Kidney capillary endothelial cell (primary cell): ENCODE measurements at regions not wholly inside any gene's neighbourhood (a gene's known extent, or its start where the extent isn't known, plus 50 kb on each side); places are given as distances from the start of the nearest gene placed in this dataset.

Experiments
- DNase-seq: peaks from one replicate; pipeline ENCODE4 v3.0.0-alpha.2; 2018; ENCODE audit warnings: low spot score

GRCh38 chr20:42020316-42020715 lies 402.1 kb upstream of the CHD6 start:
- DNase-seq, result no peak

- DNase-seq, result no peak
Measured at GRCh38 chr20:42018979-42019378, 400.8 kb upstream of the CHD6 start.

GRCh38 chr20:42010090-42010489 lies 391.9 kb upstream of the CHD6 start:
- no peak for DNase-seq

DNA sequence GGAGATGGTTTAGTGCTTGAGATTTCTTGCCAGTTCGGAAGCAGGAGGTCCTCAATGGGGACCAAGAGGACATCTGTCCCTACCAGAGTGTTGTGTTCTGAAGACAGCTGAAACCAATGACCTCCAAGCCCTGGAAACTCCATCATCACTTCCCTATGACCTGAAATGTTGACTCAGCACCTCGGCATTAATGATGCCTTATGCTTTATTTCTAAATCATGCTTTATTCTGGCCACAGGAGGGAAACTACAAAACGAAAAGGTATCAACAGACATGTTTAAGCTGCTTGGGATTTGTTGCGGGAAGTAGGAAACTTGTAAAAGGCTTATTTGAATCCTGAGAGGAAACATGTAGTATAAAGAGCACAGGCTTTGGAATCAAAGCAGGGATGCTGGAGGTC lies 389.1 kb upstream of the CHD6 start:
- DNase-seq, result no peak

DNA sequence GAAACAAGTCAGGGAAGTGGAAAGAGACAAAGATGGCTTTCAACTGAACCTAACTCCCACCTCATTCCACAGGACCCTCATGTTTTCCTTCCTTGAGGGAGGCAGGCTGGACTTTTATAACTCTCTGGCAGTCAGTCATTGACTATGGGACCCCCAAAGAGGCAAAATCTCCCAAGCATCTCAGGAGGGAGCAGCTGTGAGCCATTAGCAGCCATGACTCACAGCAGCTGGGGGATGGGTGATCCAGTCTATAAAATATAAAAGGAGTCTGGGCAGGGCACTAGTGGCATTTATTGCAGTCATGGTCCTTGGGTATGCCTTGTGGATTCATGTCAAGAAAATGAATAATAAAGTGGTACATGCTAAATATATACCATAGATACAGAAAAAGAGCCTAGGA lies 387.0 kb upstream of the CHD6 start:
- no peak for DNase-seq

DNA sequence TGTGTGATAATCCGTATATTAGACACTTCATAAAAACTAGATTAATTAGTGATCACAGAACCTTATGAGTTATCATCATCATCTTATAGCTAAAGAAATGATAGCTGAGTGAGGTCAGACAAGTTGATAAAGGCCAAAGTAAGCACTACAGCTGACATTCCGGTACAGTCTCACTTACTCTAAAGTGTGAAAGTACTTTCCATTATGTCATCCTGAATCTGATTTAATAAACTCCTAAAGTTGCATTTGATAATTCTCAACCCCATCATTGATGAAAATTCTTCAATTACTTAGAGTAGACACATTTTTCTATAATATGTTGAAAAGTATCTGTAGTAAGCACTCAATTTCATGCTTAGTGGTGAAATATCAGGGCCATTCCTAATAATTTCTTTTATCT lies 385.2 kb upstream of the CHD6 start:
- DNase-seq, result no peak

DNA sequence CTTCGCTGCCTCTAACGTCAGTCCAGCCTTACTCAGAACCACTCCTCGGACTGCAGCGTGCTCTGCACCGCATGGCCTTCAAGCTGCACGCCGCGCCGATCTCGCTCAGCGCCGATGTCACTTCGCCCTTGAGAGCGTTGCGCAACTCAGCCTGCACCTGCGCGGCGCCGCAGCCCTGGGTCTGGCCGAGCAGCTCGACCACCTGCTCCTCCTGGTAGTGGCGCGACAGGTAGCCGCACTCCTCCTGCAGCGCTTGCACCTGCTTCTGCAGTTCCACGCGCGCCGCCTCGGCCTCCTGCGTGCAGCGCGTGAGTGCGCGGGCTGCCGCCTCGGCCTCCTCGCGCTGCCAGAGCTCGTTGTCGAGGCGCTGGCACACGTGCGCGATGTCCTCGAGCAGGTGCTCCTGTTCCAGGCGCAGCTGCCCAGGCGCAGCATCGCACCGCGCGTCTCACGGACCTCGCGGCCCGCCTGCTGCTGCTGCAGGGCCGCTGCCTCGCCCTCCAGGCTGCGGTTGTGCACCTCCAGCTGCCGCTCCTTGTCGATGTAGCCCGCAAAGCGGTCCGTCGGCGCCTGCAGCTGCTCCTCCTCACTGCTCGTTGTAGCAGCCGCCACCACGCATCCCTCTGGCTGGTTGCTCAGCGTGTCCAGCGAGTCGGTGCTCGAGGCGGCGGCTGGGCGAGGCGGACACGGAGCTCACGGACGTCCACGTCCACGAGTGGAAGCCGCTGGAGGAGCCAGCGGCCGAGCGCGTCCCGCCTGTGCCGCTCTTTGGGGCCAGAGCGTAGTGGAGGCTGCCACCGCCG lies 380.6 kb upstream of the CHD6 start:
- no peak for DNase-seq

- DNase-seq, result no peak
Measured at GRCh38 chr20:41996951-41997350, 378.8 kb upstream of the CHD6 start.

GRCh38 chr20:41992481-41992880 lies 374.3 kb upstream of the CHD6 start:
- DNase-seq, result no peak

DNA sequence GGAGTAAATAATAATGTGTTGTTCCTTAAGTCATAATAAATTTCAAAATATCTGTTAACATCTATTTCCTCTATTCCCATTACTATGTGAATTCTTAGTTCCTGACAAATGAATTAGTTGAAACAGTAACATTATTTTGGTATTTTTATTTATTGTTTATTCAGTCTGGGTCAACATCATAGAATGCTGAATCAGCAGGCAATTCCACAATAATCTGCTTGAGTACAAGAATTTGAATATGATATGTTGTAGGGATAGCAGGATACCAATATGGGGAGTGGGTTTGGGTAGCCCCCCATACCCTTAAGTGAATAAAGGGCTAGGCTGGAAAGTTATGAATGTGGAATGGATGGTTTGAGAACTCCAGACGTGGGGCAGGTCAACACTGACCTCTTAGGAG lies 373.2 kb upstream of the CHD6 start:
- no peak for DNase-seq

DNA sequence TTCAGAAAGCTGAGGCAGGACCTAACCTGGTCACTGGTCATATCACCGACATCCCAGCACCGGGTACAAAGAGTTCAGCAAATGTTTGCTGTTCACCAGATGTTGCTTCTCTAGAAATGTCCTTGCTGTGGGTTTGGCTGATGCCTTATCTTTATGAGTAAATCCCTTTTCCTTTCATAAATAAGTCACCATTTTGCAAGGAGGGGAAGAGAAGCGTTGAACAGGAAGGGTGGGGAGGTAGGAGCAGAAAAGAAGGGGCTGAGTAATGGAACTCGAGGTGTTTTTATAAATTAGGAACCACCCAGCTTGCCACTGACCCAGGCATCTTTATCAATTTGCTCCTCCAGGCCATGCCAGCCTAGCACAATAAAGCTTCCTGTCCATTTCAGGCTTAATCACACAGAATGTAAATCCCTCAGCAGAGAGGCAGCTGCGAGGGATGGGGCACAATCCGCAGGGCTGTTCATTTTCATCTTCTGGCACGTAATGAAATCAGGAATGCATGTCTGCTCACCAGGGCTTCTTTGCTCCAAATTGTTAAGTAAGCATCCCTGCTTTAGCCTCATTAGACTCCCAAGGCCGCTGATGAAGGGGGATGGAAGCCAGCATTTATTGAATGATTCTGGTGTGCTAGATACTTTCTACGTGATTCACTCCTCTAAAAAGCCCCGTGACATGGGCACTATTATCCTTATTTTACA lies 371.9 kb upstream of the CHD6 start:
- no peak for DNase-seq

GRCh38 chr20:41989039-41989679 lies 371.0 kb upstream of the CHD6 start:
- DNase-seq, result no peak

GRCh38 chr20:41984031-41984430 lies 365.9 kb upstream of the CHD6 start:
- no peak for DNase-seq

DNA sequence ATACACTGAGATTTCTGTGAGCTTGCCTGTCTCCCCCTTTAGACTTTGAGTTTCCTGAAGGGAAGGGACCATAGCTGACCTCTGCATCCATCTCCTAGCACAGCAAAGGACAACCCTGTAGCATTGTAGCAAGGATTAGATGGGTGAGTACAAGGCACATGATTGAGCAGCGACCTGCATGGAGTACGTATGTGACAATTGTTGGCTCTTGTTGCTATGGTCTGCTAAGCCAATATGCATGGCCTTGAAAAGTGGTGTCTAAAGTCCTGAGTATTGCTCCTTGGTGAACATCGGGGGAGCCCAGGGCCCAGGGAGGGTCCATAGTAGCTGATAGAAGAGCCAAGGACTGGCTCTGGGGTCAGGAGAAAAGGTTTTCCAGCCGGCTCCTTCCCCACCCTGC lies 365.0 kb upstream of the CHD6 start:
- no peak for DNase-seq

DNA sequence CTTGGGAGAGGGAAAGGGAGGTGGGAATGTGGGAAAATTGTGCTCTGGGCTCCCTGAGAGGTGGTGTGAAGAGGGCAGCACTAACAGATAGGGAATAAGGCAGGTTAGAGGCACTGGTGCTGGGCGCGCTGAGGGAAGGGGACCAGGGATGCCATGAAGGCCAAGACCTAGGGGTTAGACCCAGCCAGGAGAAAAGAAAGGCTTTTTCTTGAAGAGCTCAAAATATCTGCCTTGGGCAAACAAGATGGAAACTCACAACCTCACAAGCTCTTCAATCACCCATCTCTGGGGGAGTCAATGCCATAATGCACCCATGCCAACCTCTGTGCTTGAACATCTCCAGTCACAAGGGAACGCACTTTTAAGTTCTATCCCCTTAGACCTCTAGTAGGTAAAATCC lies 363.6 kb upstream of the CHD6 start:
- DNase-seq, result no peak

DNA sequence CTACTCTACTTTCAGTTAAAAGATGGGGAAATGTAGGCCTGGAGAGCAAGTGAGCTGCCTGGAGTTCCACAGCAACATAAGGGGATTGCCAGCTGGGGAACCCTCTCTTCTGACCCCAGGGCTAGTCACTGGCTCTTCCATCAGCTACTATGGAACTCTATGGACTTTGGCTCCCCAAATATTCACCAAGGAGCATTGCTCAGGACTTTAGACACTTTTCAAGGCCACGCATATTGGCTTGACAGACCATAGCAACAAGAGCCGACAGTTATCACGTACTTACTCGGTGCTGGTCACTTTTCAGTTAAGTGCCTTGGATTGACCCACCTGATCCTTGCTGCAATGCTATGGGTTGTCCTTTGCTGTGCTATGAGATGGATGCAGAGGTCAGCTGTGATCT lies 360.7 kb upstream of the CHD6 start:
- DNase-seq, result no peak

GRCh38 chr20:41978246-41978790 lies 360.1 kb upstream of the CHD6 start:
- no peak for DNase-seq

DNA sequence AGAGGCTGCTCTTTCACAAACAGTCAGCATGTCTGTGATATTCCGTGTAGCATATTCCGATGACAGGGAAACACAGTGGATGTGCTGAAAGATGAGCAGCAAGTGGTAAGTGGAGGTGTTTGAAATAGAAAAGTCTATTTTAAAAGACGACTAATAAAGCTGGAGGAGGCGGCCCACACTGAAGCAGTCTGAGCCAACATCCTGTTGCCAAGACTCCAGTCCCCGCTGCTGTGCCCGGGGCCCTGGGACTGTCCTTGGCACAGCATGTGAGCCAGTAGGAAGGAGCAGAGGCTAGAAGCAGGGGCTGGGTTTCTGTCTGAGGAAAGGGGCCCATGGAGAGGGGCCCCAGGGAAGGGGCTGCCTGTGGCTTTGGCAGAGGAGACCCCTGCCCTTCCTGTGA lies 351.5 kb upstream of the CHD6 start:
- DNase-seq, result no peak

DNA sequence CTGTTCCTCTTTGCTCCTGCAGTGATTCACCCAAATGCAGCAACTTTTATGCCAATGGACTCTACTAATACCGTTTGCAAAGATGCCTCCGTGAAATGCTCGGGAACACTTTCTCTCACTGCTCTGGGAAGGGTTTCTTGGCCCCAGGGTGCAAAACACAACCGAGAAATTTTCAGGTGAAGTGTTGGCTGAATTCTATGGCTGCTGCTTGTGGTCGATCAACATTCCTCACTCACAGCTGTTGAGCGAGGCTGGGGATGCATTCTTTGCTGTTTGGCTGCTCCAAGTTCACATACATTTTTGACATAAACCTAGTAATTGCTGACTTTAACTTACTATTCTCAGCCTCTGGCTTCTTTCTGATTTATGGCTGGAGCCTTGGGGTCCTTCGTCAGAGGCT lies 342.0 kb upstream of the CHD6 start:
- no peak for DNase-seq

DNA sequence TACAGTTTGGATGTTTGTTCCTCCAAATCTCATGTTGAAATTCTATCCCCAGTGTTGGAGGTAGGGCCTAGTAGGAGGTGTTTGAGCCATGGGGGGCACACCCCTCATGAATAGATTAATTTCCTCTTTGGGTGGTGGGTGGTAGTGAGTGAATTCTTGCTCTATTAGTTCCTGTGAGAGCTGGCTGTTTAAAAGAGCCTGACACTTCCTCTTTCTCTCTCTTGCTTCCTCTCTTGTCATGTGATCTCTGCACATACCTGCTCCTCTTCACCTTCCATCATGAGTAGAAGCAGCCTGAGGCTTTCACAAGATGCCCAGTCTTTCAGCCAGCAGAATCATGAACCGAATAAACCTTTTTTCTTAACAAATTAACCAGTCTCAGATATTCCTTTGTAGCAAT lies 340.2 kb upstream of the CHD6 start:
- DNase-seq, result no peak

DNA sequence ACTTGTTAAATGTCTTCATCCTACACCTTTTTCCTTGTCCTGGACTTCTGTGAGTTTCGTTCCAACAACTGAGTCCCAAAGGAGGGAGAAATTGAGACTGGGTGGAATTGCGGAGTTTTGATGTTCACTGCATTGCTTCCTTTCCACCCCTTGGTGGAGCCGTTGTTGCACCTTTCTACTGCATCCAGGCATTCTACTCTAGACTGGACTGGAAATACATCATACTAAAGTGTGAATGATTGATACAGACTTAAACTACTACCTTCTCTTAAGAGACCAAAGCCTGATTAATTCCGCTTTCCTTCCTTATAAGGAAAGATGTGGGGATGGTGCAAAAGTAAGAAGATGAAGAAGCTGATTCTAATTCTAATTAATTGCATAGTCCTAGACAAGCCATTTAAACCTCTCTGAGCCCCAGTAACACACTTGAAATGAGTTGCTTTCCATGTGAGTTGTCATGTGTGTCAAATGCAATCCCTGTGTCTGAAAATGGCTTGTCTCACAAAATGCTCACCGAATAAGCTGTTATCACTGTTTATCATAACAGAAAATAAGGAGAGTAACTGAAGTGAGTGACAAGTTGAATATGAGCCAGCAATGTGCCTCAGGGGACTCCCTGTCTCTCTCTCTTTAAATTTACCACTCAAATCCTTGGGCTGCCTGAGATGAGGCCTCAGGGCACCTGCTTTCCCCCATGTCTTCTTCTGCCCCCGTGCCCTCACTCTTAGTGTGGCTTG lies 338.3 kb upstream of the CHD6 start:
- DNase-seq, result no peak

- no peak for DNase-seq
Measured at GRCh38 chr20:41952166-41952565, 334.0 kb upstream of the CHD6 start.
